Keratinocyte (primary cell): ENCODE measurements at regions not wholly inside any gene's neighbourhood (a gene's known extent, or its start where the extent isn't known, plus 50 kb on each side); places are given as distances from the start of the nearest gene placed in this dataset.

Experiments
- EZH2 ChIP-seq: IDR thresholded peaks from one replicate; pipeline ENCODE4 v1.6.1; 2012; ENCODE audit warnings: inconsistent platforms, mild to moderate bottlenecking, low read length, moderate library complexity
- TF ChIP-seq, protein P1 (sequence below), 3 experiments: IDR thresholded peaks in 1 of 3; conservative IDR thresholded peaks in 1 of 3; optimal IDR thresholded peaks in 1 of 3; 2 replicates in 2 of 3; 3 replicates in 1 of 3; pipeline versions ENCODE3 to v1.5.1; 2011; ENCODE audit warnings: low read length in 3 of 3, mild to moderate bottlenecking in 3 of 3, moderate library complexity in 2 of 3, control low read depth in 1 of 3, inconsistent platforms in 1 of 3; ENCODE audit not compliant: insufficient read depth in 2 of 3; ENCODE audit errors: extremely low read depth in 1 of 3

DNA sequence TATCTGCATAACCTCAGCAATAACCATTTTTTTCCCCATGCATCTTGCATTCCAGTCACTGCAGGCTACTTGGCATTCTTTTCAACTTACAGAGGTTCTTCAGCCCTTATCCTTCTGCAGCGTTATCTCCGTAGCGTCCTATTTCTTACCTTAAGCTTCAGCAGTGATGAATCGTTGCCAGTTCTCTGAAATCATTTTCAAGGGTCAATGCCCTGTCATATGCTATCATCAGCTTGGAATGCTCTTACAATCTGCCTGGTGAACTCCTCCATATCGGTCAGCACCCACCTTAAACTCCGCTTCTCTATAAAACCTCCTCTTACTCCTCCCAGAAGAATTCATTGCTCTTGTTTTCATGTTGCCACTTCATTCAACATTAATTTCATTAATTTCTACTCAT lies 105.1 kb upstream of the DPH5 start:
- TF ChIP-seq, protein P1, sequence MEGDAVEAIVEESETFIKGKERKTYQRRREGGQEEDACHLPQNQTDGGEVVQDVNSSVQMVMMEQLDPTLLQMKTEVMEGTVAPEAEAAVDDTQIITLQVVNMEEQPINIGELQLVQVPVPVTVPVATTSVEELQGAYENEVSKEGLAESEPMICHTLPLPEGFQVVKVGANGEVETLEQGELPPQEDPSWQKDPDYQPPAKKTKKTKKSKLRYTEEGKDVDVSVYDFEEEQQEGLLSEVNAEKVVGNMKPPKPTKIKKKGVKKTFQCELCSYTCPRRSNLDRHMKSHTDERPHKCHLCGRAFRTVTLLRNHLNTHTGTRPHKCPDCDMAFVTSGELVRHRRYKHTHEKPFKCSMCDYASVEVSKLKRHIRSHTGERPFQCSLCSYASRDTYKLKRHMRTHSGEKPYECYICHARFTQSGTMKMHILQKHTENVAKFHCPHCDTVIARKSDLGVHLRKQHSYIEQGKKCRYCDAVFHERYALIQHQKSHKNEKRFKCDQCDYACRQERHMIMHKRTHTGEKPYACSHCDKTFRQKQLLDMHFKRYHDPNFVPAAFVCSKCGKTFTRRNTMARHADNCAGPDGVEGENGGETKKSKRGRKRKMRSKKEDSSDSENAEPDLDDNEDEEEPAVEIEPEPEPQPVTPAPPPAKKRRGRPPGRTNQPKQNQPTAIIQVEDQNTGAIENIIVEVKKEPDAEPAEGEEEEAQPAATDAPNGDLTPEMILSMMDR (optimal IDR thresholded peaks at IDR 0.05 in 1 of 3, IDR thresholded peaks at IDR 0.05 in 1 of 3, conservative IDR thresholded peaks at IDR 0.05 in 1 of 3; ENCODE audit: extremely low read depth in 1 of 3, insufficient read depth in 2 of 3, low read length in 3 of 3) = no peak
- TF ChIP-seq EZH2 = no peak
